ENCODE measurements at regions not wholly inside any gene's neighbourhood (a gene's known extent, or its start where the extent isn't known, plus 50 kb on each side); places are given as distances from the start of the nearest gene placed in this dataset.

DNA sequence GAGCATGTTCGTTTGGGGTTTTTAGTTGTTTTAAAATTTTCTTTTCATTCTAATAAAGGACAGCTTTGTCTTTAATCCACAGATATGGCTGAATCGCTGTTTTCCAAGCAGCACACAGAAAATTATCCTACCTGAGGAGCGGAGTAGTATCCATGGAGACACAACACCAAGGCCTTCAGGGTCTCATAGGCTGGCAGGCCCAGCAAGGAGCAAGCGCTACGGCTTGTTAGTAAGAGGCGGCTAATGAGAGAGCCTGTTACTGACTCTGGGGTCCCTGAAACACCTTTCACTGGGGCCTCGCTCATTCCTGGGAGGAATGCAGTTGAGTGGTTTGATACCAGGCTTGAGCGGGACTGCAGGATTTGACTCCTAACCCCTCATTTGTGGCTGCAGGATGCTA is 303.8 kb upstream of the CDH4 start:
- TF ChIP-seq, protein P1, sequence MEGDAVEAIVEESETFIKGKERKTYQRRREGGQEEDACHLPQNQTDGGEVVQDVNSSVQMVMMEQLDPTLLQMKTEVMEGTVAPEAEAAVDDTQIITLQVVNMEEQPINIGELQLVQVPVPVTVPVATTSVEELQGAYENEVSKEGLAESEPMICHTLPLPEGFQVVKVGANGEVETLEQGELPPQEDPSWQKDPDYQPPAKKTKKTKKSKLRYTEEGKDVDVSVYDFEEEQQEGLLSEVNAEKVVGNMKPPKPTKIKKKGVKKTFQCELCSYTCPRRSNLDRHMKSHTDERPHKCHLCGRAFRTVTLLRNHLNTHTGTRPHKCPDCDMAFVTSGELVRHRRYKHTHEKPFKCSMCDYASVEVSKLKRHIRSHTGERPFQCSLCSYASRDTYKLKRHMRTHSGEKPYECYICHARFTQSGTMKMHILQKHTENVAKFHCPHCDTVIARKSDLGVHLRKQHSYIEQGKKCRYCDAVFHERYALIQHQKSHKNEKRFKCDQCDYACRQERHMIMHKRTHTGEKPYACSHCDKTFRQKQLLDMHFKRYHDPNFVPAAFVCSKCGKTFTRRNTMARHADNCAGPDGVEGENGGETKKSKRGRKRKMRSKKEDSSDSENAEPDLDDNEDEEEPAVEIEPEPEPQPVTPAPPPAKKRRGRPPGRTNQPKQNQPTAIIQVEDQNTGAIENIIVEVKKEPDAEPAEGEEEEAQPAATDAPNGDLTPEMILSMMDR (IDR thresholded peaks at IDR 0.05; ENCODE audit: low read depth, low read length) = no peak
- Histone ChIP-seq H3K27me3 (no peaks in the 10 kb centered on the region), H3K4me3 (ENCODE audit: low read depth, low read length) (no peak overlapping the region), H3K9me3 (no peaks in the 10 kb centered on the region), H3K36me3 (no peaks in the 10 kb centered on the region), H3K4me1 (no peaks in the 10 kb centered on the region)
- DNase-seq = no peak

DNA sequence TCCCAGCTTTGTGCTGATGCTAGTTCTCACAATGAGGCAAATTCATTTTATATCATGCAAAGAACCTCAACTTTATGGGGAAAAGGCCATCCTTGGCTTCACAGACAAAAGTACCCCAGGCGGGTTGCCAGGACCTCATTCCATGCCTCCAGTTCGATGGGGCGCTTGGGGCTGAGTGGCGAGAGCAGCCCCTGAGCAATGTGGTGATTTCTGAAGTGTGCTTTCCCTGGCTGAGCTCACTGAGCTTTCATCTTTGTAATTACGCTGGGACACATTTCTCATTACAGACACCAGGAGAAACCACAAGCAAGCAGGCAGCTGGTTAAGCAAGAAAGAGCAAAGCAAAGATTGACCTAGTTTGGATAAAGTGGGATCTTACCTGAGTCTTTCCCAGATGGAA is 301.5 kb upstream of the CDH4 start:
- DNase-seq = no peak
- Histone ChIP-seq H3K4me1 (no peaks in the 10 kb centered on the region), H3K27me3 (no peaks in the 10 kb centered on the region), H3K4me3 (ENCODE audit: low read depth, low read length) (no peak overlapping the region), H3K36me3 (no peaks in the 10 kb centered on the region), H3K9me3 (no peaks in the 10 kb centered on the region)
- TF ChIP-seq, protein P1 (IDR thresholded peaks at IDR 0.05; ENCODE audit: low read depth, low read length) = no peak

DNA sequence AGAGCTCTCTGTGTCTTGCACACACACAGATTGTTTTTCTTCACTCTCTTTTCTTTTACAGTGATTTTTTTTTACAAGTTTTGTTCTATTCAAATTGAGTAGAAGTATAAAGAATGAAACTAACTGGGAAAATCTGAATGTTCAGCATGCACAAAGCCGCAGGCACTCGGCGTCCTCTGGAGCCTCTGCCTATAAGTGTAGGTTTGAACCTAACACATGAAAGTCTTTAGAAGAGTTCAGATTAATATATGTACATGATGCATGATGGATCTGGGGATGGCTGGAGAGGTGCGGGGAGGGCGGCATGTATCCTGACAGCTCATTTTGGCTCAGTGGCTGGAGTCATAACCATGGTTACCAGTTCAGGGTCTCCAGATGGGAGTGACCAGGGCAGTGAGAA is 301.1 kb upstream of the CDH4 start:
- Histone ChIP-seq H3K4me3 (ENCODE audit: low read depth, low read length) (no peak overlapping the region), H3K9me3 (no peaks in the 10 kb centered on the region), H3K36me3 (no peaks in the 10 kb centered on the region), H3K27me3 (no peaks in the 10 kb centered on the region), H3K4me1 (no peaks in the 10 kb centered on the region)
- TF ChIP-seq, protein P1 (IDR thresholded peaks at IDR 0.05; ENCODE audit: low read depth, low read length) = no peak
- DNase-seq = no peak

DNA sequence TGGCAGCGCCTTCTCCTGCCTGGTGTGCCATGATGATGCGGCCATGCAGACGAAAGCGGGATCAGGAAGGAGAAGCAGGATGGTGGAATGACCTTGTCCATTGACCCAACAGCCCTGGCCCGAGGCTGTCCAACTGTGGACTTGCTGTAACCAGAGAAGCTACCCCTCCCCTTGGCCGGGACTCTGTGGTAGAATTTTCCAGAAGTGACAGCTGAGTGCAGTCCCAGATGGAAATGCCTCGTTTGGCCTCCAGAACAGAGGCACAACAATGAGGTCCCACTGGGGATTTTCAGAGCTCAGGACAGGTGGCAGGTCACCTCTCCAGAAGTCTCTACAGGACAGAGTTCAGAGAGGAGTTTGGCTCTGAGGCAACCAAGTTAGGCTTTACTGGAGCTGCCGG is 299.2 kb upstream of the CDH4 start:
- TF ChIP-seq, protein P1 (IDR thresholded peaks at IDR 0.05; ENCODE audit: low read depth, low read length) = no peak
- no peak for DNase-seq
- Histone ChIP-seq H3K4me1 (no peaks in the 10 kb centered on the region), H3K36me3 (no peaks in the 10 kb centered on the region), H3K4me3 (ENCODE audit: low read depth, low read length) (no peak overlapping the region), H3K9me3 (no peaks in the 10 kb centered on the region), H3K27me3 (no peaks in the 10 kb centered on the region)

DNA sequence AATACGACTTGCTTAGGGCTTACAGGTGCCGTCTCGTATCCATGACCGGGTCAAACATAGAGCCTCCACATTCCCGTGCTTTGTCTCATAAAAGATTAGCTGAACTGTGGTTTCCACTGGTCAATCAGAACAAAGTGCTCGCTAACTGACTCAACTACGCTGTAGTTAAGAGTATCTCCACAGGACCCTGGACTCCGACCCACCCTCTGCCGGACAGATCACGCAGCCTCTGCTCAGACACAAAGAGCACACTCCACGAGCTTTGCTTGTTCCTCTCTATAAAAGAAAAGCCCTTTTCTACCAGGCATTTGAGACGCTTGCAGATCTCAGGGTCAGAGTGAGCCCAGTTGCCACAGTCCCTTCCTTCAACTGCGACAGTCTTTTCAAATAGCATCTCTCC is 298.7 kb upstream of the CDH4 start:
- TF ChIP-seq, protein P1 (IDR thresholded peaks at IDR 0.05; ENCODE audit: low read depth, low read length) = no peak
- no peaks in the 10 kb centered on the region for H3K4me1 ChIP-seq
- no peak for DNase-seq
- H3K36me3 ChIP-seq = no peaks in the 10 kb centered on the region
- H3K27me3 ChIP-seq = no peaks in the 10 kb centered on the region
- H3K9me3 ChIP-seq = no peaks in the 10 kb centered on the region
- no peak overlapping the region for H3K4me3 ChIP-seq (ENCODE audit: low read depth, low read length)

DNA sequence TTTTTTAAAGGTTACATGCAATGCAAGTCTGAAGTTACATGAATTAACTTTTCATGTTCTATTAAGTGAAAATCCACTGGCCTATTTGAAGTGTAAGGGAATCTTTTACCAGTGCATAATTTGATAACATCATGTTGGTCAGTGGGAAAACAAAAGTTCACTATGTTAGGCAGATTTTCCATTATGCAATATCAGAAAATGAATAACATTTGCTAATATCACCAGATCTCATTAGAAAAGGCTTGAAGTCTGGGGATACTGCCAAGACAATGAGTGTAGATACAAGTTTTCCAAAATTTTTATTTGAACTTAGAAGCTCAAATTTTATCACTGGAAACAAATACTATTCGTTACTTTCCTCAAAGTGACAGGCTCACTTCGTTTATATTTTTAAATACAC is 296.4 kb upstream of the CDH4 start:
- no peak overlapping the region for H3K4me3 ChIP-seq (ENCODE audit: low read depth, low read length)
- no peaks in the 10 kb centered on the region for H3K36me3 ChIP-seq
- TF ChIP-seq, protein P1 (IDR thresholded peaks at IDR 0.05; ENCODE audit: low read depth, low read length) = no peak
- H3K9me3 ChIP-seq = no peaks in the 10 kb centered on the region
- H3K27me3 ChIP-seq = no peaks in the 10 kb centered on the region
- no peak for DNase-seq
- H3K4me1 ChIP-seq = no peaks in the 10 kb centered on the region
